GM19395 (cell line): ENCODE measurements at regions not wholly inside any gene's neighbourhood (a gene's known extent, or its start where the extent isn't known, plus 50 kb on each side); places are given as distances from the start of the nearest gene placed in this dataset.
A peak's percentile ranks its signal among the peaks of the same experiment; 100 is the strongest.

Source experiments
- ATAC-seq: cut with Tn5 transposase; IDR thresholded peaks from one replicate; pipeline ENCODE4 v1.9.1; 2021; ENCODE audit warnings: mild to moderate bottlenecking, moderate library complexity; ENCODE audit not compliant: unreplicated experiment

DNA sequence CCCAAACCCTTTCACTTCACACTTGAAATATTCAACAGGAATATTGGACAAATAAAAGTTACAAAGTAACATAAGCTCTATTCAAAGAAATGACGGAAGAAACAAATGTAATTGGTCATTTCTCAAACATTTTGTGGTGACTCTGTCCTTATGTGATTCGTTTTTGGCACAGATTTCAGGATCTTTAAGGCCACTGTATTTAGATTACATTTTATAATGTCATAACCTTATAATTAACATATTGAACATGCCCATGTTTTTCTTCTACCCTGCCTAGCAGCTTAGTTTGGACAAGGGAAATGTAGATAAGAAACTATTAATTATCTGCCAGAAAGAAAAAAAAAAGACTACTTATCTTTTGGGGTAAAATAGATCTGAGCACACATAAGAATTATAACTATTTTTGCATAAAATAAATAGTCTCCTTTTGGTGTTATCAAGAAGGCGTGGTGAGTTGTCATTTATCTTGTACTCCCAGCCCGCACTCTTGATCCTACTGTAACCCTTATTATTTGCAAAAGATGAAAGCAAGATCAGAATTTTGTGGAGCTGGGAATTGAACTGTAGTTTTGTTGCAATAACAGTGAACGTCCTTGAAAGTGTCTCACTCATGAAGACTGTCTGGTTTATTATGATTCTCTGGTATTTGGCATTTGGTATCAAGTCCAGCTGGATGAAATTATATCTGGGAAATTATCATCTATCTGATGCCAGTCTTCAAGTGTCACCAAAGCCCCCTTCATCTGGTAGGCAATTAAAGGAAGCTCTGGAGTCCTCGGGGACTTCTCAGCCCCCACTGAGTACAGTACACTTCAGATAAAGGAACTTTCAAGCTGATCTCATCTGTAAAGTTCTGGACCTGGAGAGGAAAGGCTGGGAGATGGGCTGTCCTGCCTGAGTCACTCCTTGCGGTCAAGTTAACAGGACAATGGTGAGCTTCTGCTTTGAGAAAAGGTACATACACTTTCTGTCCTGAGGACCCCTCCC, 175.7 kb upstream of the INHBA start:
- ATAC-seq: no peak

DNA sequence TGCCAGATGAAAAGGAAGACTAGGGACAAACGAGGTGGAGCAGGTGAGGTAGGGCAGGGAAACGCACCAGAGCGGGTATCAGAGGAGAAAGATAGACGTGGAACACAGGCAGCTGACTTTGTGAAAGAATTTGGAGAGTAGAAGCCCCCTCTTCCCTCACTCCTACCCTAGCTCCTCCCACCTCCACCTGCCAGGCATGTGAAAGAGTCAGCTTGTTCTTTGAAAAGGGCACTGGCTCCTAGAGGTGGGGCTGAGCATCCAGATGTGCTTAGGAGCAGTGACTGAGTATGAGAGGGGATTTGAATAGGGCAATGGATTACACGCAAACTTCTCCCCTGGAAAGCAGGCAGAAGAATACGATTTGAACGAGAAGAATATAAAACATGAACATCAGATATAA, 174.2 kb upstream of the INHBA start:
- ATAC-seq: no peak

DNA sequence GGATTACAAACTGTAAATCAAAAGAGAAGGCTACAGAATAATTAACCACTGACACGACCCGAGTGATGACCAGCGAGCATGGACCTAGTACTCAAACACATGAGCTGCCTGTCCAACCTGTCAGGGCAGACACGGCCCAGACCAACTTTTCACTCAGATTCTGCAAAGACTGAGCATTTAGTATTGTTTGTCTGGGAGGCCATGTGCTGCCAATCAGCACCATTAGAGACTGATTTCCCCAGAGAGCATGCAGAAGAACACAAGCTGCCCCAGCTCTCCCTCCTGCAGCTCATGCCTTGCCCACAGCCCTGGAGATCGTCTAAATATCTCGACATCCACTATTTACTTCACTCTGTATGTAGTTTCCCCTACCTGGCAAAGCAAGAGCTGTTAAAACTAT, 172.6 kb upstream of the INHBA start:
- no peak for ATAC-seq

DNA sequence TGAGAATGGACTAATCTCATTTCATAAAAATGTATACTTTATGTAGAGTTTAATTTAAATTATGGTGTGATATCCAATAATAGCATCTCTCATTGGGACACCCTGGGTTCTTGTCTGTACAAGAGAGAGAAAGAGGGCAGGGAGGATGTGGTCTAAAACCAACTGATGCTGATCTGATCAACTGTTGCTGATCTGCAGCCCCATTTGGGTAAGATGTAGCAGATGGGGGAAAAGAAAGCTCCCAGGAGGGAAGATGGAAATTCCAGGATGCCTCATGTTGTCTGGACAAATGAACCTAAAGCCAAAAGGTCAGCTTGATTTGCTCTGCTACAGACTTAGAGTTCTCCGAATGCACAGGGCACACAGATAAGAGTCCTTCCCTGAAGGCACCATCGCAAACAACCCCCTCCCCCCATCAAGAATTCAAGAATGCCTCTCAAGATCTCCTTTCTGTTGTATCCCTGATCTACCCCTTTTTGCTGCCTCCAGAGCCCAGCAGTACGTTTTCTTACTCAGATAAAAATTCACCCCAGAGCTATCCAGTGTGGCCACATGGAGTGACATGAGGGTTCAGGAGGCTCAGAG, 171.4 kb upstream of the INHBA start:
- ATAC-seq: no peak

DNA sequence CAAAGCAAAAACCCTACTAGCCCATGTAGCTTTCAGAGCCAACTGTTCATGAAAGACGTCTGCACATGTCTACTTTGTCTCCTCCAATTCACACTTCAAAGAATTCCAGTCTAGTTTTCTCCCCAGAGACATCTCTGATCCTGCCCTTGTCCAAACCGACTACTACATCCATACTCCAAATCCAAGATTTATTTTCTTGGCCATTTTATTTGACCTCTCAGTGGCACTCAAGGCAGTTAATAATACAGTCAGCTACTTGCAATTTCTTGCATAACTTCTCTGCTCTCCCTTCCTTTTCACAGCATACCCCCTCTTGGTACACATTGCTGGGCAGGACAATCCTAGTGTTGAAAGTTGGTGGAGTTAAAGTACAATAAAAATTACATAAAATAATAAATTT, 170.9 kb upstream of the INHBA start:
- no peak for ATAC-seq

DNA sequence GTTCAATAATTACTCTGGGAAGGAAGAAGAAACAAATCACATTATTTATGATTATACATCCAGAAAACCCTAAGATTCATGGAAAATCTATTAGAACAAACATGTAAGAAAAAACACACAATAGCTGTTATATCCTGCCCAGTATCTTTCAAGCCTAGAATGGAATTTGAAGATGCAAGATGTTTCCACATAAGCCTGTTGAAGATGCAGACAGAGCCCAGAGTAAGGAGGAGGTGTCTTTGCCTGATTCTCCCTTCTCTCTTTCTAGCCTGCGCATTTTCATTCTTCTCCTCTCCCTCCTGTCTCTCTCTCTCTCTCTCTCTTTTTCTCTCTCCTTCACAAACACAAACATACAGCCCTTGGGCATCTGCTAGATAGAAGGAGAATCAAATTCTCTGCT, 170.1 kb upstream of the INHBA start:
- ATAC-seq: no peak

DNA sequence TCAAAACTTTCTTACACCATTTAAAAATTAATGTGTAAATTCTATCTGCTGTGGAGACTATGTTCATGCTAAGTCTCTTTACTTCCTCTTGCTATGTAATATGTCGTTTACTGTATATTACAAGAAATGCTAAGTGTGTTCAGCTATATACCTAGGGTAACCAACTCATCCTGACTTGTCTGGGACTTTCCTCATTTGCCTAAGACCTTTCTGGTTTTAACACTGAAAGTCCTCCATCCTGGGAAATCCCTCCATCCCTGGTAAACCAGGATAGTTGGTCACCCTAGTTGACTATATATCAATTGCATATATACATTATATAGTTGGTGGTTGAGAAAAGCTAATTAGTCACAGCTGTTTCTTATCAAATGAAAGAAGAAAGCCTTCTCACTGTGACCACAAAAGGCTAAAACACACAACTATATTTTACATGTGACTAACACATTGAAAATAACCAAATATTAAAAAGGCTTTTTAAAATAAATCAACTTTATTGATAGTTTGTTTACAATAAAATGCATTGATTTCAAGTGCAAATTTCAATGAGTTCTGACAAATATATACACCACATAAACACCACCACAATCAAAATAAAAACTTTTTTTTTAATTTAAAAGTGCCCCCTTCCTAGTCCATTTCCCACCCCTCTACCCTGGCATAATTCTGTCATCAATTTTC, 167.7 kb upstream of the INHBA start:
- peak; percentile 66 for ATAC-seq

DNA sequence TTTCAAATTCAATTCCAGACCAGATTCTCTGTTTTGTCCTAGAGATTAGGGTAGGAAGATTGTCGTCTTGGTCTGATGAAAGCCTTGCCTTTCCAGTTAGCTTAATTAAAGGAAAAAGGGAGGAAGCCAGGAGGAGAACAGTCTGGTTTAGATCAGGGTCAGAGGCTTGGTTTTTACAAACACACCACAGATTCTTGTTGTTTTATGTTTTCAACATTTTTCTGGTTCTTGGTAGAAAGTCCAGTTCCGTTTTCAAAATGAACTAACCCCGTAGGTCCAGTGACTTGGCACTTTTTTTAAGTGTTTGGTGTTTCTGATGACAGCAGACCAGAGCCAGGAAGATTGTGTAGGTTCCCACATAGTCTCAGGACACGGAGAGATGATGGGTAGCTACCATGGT, 167.1 kb upstream of the INHBA start:
- peak; percentile 34 for ATAC-seq

DNA sequence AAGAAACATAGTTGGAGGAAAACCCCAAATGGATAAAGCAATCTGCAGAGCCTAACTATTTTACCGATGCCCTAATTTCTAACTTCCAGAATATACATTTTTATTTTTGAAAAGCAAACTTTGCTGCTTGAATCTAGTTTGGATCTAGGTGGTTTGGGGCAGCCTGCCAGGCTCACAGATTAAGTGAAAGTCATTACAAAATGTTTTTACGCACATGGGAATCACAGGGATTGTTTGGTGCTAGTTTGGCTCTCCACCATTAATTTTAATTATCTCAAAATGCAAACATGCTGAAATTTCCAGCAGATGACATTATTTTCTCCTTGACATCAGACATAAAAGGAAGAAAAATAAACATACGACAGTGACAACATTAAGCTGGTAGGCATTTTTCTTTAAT, 166.7 kb upstream of the INHBA start:
- no peak for ATAC-seq

DNA sequence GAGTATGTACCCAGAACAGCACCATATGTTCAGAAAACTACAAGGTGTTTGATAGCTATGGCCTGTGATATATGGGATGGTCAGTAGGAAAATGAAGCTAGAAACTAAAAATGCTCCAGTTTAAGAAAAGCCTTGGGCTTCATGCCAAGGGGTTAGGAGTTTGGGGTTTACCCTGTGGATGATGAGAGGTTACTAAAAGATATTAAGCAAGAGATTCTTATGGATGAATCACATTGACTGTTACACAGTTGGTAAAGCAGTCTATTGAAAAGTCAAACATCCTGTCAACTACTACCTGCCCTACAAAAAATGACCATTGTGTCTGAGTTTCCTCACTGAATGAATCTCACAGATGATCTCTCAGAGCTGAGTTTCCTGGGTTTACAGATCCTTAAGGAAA, 166.2 kb upstream of the INHBA start:
- ATAC-seq: no peak

DNA sequence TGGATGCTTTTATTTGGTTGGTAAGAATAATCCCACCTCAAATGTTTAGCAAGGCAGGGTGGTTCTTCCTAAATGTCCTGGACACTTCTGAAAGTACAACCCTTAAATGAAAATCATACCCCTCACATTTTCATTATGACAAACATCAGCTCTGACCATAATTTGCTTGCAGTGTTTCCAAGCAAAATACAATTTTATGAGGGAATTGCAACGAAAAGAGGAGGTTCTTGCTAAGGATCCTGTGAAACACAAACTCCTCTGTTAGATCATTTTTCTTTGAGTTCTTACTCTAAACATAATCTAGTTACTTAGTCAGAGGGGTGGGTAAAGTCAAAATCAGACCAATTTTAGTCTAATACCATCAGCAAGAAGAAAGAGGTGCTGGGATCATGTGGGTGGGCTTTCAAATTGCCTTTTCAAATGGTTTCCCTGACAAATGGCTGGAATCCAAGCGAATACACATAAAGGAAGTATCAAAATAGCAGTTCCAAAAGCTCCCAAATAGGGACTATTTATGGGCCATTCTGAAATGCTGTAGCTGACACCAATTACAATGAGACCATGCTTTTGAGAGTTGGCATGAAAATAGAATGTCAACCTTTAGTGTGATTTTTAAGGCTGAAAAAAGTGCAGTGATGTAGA, 164.9 kb upstream of the INHBA start:
- ATAC-seq: no peak

DNA sequence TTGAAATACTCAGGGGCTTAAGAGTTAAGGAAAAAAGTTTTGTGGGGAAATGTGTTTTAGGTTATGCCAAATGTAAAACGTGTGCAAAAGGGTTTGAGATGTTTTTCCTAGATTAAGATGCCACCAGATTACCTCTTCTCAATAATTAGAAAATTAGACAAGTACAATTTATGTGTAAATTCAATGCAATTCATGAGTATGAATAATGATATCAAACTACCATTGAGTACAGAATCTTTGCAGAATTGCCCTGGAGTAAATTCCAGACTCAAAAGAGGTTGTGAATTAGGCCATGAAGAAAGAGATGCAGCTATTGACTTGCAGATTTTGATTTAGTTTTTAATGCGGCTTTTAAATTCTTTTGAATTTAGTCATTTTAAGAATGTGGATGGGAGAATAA, 159.4 kb upstream of the INHBA start:
- ATAC-seq: no peak

DNA sequence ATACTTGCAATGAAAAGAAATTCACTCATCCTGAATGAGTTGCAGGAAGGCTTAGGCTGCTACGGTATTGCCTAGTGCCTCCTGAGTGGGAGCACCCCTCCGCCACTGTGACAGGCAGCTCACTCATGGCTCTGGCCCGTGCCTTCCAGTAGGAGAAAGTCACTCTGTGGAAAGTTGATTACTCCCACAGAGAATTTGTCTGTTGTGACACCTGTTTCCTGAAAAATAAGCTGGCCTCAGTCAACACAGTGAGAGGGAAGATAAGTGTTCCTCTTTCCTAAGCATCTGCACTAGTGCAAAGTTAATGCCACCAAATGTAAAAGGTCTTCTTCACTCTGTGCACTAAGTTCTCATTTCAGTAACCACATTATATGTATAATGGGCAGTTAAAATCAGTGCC, 158.8 kb upstream of the INHBA start:
- ATAC-seq: no peak

DNA sequence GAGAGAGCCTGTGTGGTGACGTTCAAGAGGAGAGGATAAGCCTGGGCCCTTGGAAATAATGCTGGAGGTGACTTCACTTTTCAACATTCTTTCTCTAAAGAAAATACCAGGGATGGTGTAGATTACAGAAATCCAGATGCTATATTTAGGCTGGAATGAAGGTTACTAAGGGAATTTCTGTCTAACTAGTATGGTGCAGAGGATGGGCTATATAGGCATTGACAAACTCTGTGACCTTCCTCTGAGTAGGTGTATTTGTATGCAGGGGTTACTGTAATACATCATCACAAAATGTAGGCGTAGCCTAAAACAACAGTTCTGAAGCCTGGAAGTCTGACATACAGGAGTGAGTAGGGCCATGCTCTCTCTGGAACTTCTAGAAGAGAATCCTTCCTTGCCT, 155.3 kb upstream of the INHBA start:
- no peak for ATAC-seq

DNA sequence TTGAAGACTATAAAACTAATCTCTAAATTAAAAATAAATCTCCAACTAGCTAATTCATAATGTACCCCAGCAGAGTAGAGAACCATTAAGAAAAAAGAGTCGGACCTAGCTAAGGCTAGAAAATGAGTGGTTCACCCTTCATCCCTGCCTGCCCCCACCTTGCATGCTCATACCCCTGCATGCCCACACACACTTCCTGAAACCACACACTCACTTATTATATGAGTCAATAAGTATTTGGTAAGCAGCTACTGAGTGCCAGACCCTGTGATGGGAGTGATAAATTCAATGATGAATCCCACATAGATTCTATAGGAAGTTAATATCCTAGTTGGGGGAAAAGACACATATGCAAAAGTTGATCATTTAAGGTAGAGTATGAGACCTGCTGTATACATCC, 152.9 kb upstream of the INHBA start:
- no peak for ATAC-seq

DNA sequence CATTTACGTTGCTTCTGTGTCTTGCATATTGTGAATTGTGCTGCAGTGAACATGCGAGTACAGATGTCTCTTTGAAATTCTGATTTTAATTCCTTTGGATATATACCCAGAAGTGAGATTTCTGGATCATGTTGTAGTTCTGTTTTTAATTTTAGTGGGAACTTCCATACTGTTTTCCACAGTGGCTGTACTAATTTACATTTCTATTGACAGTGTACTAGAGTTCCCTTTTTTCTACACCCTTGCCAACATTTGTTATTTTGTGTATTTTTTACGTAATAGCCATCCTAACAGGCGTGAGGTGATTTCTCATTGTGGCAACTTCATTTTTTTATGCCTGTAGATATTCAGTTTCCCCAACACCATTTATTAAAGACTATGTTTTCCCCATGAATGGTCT, 144.7 kb upstream of the INHBA start:
- no peak for ATAC-seq

DNA sequence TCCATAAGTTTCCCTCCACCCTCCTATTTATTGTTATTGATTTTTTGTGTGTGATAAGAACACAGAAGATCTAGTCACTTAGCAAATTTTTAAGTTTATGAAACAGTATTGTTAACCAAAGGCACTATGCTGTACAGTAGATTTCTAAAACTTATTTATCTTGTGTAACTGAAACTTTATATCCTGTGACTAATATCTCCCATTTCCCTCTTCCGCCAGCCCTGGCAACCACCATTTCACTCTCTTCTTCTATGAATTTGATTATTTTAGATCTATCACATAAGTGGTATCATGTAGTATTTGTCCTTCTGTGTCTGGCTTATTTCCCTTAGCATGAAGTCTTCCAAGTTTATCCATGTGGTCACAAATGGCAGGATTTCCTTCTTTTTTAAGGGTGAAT, 144.3 kb upstream of the INHBA start:
- no peak for ATAC-seq

DNA sequence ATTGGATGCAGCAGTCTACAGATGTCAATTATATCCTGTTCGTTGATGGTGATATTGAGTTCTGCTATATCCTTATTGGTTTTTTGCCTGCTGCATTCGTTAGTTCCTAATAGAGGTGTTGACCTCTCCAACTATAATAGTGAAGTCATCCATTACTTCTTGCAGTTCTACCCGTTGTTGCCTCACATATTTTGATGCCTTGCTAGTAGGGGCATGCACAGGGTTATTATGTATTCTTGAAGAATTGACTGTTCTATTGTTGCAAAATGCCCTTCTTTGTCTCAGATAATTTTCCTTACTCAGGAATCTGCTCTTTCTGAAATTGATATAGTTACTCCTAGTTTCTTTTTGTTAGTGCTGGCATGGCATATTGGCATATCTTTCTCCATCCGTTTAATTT, 140.1 kb upstream of the INHBA start:
- ATAC-seq: no peak

DNA sequence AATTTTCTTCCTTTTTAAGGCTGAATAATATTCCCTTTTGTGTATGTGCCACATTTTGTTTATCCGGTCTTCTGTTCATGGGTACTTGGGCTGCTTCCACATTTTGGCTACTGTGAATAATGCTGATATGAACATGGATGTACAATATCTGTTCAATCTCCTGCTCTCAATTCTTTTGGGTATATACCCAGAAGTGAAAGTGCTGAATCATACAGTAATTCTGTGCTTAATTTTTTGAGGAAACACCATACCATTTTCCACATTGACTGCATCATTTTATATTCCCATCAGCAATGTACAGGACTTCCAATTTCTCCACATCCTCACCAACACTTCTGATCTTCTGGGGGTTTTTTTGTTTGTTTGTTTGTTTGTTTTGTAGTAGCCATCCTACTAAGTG, 135.0 kb upstream of the INHBA start:
- ATAC-seq: no peak

DNA sequence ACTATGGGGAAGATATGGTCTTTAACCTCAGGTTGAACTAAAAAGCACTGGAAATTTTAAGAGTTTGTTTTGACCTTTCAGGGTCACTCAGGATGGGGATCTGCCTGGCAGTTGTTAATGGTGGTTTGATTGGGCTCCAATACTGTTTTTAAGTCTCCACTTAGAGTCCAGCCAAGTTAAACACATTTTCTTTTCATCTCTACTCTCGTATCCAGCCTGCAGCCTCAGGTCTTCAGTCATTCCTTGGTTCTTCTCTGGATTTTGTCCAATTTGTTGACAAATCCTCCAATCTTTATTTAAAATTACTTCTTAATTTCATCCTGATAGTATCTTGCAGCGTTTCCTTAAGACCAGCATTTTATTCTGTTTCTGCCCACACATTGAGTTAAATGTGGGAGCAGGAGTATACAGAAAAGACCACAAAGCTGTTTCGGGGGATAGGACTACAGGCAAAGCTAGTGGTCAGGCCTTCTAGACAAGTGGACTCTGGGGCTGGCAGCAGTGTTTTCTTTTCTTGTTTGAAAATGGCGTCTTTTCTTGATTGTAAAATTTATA, 133.2 kb upstream of the INHBA start:
- ATAC-seq: no peak
